NCI-H2171 treated with DMSO at 0.1 percent for 48 hours (cell line): ENCODE measurements at regions not wholly inside any gene's neighbourhood (a gene's known extent, or its start where the extent isn't known, plus 50 kb on each side); places are given as distances from the start of the nearest gene placed in this dataset.

Experiments
- DNase-seq: peaks from one replicate; lab custom pipeline; 2025; lab: John Stamatoyannopoulos, UW

DNA sequence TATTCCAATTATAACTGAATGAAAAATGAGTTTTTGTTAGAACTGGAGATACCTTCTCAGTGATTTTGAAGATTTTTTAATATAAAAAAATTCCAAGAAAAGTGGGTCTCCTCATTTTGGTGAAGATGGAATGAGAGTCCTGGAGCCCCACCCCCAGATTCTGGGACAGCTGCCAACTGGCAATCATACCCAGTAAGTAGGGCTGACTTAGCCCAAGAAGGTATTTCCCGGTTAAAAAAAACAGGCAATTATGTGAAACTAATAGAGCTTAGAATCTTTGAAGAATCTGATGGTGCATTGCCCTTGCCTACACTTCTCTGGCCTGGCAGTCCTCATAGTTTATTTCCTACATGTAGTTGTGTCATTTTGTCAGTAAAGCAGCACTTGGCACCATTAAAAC lies 52.8 kb upstream of the VWDE start:
- DNase-seq: peak; percentile 46

DNA sequence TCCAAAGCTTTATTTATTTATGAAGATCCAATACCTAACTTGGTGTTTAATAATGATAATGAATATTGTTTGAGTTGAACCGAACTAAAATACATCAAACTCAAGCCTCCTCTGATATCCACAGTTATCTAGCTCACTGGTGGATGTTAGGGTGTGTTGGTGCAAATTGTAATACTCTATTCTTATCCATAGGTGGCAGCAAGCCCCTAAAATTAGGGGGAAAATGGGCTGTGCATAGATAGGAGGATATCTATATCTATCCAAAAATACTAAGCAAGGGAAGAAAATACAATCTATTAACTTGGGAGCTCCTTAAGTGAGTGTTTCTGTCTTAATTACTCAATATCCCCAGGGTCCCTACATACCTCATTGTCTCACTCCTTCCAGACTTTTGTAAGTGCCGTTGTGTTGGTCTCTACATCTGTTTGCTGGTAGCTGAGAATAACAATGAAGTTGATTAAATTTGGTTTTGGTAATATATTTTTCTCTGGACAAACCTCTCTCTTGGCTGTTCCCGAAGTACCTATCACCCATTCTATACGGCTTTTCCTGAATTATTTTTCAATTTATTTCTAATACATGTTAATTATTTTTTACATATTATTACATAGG lies 55.0 kb upstream of the VWDE start:
- peak; percentile 69 for DNase-seq

DNA sequence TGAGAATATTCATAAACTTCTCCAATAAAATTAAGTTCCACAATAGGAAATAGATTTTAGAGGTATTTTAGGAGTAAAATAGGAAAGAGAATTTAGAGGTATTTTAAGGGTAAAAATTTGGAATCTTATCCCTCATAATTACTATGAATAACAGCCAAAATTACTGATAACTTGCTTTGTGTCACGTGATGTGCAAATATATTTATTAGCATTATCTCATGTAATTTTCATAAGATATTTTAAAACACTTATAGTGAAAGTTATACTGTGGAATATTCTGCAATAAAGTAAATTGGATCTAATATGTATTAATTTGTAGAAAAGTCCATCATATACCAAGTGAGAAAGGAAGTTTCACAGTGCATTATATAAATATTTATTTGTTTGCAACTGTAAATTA lies 64.2 kb upstream of the VWDE start:
- no peak for DNase-seq

DNA sequence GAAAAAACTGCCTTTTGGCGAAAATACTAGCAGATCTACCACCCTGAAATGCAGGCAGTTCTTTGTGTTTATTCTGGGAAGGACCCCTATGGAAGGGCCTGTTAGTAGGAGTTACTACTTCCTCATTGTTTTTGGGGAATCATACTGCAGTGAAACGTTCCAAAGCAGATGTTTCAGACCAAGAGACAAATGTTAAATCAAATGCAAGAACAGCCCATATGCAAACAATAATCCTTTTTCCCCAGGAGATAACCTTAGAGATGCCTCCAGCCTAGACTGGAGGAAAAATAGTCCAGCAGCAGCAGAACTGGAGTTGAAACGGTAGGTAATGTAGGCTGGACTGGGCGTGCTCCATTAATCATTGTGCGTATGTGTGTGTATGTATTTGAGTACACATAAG lies 65.9 kb upstream of the VWDE start:
- DNase-seq: no peak

DNA sequence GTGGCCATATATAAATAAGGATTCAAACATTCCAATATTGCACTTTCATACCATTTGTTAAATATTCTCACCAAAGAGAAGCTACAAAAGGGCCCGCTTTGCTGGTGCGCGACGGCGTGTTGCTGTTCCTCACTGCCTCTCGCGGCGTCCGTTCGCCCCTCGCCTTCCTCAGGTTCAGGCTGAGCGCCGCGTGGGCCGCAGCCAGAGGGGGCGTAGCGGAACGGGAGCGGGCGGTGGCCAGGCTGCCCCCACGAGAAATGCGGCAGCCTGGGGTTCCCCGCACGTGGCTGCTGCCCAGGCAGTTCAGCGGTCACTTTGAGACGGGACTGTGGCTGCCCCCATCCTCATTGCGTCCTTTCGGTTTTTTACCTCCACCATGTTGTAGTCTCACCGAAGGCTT lies 67.3 kb upstream of the VWDE start:
- DNase-seq: no peak

DNA sequence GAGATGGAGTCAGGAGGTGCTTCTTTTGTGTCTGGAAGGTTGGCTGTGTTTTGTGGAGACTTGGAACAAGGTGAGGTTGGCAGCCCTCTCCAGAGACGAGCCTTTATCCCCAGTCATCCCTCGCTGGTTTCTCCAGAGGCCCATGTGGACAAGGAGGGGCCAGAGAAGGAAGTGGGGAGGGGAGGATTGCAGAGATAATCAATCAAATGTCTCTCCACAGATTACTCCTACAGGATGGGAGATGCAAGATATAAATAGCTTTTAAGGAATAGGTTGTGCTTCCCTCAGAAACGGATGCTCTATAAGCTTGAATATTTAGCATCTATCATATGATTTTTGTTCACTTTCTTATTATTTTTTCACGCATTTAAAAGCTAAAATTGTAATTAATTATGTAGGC lies 70.4 kb upstream of the VWDE start:
- DNase-seq: no peak

DNA sequence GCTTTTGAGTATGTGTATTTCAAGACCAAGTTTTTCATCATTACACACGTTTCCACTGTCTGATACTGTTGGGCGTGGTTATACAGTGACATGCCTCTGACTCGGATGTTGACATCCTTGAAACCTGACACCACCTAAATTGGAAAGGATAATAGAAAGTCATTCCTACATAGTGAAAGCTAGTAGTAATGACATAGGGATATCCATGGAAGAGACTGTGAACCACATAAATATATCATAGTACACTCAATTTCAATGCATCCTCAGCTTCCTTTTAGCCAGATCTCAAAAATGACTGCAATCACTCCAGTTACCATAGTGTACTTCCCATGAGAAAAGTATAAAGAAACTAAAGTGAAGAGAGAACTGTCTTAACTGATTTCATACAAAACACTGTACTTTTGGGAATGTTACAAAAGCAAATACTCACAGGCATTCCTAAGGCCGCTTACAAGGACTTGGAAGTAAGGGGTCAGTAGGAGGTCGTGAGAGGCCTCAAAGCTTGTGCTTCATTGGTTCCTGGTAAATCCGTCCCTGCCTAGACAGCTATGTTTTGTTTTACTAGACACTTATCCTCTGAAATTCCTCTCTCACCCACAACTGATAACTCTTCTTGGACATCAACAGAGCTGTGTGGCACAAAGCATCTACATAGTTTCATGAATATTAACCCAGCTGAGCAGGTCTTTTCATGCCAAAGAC lies 71.8 kb upstream of the VWDE start:
- DNase-seq: peak; percentile 25

DNA sequence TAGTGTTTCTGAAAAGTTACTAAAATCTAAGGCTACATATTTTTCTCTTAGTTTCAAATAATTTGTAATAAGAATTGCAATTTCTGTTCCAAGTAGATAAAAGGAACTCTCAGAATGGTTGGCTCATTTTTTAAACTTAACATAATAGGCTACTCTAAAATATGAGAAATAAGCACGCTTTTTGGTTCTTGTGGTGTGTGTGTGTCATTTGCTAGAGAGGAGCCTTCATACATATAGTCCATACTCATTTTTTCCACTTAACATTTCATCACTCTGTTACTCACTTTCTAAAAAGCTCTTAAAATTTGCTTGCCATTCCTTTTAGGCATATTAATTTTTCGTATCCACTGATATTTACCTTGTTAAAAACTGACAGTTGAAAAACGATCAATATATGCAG lies 74.0 kb upstream of the VWDE start:
- DNase-seq: no peak

DNA sequence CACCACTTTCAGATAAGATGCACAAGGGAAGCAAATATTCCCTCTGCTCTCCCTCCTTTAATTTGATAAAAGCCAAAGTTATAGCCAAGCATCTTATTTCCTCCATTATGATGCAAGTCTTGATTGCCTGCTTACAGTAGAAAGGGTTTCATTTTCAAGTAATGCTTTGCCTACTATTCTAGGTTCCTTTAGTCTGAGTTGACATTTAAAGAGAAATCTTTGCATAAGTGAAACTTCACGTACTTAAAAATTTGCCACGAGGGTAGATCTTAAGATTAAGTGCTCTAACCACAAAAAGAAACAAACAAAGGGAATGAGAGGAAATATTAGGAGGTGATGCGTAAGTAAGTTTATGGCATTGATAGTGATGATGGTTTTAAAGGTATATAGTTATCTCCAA lies 78.1 kb upstream of the VWDE start:
- DNase-seq: no peak

DNA sequence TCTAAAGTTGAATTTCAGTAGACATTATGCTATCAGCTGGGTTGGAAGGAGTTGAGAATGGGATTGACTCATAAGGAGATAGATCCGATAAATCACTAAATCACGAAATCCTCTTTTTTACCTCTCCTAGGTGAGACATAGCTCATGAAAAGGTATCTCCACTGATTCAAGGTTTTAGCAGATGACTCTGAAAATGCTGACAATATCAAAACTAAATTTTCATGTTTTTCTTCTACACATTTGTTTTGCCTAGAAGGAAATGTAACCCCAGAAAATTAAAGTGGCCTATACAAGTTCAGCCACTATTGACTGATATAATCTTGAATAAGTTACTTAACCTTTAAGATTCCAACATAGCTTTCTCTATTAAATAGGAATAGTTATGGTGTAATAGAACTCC lies 82.2 kb upstream of the VWDE start:
- DNase-seq: no peak

DNA sequence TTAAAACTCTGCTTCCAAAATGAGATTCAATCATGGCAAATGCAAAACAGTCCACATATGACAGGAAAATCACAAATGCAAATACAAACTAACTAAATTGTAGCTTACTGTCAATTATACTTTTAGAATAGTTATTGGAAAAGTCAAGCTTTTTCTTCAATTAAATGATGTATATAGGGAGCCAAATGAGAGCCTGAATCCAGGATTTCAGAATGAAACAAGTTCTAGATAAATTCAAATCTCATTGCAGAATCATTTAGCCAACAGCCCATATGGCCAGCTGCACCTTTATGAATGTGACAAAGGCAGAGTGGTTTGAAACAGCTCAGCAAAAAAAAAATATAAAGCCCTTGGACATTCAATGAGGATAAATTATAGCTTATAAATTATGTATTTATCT lies 82.2 kb upstream of the SCIN start:
- DNase-seq: no peak

DNA sequence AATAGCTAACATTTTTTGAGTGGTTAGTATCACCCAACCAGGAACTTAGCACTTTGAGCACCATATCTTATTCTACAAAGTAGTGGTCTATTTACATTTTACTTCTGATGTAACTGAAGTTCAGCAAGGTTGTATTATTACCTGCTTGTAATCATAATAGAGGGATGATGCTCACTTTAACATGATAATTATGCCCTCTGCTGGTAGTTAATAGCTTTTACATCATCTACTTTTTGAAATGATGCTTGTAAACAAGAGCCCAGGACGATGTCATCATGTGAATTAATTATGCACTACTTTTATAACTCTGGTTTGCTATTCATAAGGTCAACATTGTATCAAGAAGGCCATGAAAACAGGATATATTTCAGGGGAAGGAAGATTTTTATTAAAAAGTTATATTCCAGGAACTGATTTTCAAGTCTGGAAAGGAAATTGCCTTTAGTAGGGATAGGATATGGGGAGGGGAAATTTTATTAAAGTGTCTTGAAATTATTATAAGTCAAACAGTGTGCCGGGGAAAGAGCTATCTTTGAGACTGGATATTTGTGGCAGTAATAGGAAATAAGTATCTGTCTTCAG lies 80.3 kb upstream of the SCIN start:
- peak; percentile 75 for DNase-seq

DNA sequence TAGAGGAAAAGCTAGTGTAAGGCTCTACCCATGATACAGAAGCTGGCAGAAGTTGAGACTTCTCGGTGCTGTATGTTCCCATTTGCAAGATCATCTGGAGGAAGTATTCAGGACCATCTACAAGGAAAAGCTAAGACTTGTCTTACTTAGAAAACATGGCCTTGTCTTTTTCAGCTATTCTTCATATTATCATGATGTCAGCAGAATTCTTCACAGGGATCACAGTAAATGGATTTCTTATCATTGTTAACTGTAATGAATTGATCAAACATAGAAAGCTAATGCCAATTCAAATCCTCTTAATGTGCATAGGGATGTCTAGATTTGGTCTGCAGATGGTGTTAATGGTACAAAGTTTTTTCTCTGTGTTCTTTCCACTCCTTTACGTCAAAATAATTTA lies 79.6 kb upstream of the SCIN start:
- no peak for DNase-seq

DNA sequence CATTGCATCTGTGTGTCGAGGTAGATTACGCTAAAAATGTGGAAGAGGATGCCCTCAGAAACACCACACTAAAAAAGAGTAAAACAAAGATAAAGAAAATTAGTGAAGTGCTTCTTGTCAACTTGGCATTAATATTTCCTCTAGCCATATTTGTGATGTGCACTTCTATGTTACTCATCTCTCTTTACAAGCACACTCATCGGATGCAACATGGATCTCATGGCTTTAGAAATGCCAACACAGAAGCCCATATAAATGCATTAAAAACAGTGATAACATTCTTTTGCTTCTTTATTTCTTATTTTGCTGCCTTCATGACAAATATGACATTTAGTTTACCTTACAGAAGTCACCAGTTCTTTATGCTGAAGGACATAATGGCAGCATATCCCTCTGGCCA lies 79.0 kb upstream of the SCIN start:
- DNase-seq: no peak

DNA sequence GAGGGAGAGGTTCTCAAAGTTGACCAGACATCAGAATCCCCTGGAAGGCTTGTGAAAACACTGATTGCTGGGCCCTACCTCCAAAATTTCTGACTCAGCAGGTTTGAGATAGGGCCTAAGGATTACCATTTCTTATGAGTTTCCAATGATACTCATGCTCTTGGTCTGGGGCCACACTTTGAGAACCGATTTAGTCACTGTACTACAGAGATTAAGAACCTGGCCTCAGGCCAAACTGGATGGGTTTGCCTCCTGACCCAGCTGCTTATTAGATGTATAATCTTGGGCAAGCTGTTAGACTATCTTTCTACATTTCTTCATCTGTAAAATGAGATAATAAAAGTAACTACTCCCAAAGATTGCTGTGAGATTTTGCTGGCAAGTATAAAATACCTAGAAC lies 77.1 kb upstream of the SCIN start:
- DNase-seq: no peak

DNA sequence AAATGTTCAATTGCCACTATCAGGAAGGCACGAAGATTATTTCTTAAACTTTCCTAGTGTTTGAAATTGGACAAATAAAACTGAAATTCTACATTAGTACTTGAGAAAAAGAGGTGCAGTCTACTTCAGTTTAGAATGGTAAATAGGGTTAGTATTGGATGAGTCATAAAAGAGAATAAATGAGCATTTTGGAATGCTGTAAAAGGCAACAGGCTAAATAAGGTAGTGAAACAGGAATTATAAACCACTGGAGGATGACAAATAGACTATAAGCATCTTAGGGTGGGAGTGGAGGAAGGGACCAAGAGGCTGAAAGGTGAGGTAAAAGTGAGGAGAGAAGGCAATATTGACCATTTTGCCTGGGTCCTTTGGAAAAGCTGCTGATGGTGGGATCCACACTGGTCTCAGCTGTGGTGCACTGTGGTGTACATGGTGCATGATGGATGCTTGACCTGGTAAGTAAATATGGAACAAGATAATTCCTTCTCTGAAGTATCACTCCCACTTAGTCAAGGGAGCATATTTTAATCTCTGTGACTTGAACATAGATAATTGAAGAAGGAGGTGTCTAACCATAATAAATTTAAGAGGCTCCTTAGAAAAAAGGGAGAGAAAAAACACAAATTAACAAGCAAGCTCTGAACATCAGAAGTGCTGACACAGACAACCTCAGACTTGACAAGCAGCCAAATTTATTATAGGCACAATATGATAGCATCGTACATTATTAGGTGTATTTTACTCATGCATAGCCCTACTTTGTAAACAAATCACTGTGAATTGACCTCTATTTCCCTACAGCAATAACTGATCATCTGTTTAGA lies 76.4 kb upstream of the SCIN start:
- no peak for DNase-seq

DNA sequence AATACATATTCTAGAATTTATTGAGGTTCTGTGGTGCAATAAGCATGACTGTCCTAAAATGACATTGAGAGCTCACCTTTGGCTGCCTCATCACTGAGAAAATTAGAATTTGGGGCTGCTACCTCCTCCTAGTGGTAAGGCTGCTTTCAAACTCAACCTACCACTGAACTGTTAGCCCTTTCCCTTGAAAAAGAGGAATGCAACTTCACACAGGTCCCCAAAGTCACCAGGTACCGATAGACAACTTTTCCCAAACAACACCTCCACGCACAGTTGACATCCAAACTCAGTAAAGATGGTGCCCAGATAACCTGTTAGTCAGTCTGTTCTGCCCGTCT lies 75.9 kb upstream of the SCIN start:
- DNase-seq: no peak

DNA sequence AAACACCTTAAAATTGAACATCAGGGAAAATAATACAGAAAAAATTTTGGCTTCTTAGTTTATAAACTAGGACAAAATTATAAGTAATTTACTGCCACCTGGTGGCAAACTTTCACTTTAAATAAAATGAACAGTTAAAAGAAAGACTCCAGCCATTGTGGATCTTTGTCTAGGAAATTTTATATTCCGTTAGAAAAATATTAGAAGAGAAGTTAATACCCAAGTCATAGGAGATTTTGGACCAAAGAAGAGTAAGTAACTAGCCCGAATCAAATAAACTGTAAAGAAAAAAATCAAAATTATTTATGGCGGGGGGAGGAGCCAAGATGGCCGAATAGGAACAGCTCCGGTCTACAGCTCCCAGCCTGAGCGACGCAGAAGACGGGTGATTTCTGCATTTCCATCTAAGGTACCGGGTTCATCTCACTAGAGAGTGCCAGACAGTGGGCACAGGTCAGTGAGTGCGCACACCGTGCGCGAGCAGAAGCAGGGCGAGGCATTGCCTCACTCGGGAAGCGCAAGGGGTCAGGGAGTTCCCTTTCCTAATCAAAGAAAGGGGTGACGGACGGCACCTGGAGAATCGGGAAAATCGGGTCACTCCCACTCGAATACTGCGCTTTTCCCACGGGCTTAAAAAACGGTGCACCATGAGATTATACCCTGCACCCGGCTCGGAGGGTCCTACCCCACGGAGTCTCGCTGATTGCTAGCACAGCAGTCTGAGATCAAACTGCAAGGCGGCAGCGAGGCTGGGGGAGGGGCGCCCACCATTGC lies 73.4 kb upstream of the SCIN start:
- peak; percentile 80 for DNase-seq

DNA sequence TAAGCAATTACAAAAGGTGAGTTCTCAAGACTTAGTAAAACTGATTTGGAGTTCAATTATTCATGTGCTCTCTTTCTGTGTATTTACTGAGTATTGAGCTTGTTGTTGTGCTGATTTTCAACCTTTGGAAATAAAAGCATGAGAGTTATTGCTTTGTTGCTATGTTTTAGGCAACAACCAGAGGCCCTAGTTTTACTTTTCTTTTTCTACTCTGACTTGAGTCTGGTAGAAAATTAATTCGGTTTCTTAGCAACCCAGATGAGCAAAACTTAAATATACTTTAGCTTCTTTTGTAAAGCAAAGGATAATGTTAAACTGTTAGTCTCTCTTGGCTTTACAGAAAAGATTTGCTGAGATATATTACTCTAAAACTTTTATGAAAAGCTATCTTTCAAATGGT lies 66.4 kb upstream of the SCIN start:
- no peak for DNase-seq

DNA sequence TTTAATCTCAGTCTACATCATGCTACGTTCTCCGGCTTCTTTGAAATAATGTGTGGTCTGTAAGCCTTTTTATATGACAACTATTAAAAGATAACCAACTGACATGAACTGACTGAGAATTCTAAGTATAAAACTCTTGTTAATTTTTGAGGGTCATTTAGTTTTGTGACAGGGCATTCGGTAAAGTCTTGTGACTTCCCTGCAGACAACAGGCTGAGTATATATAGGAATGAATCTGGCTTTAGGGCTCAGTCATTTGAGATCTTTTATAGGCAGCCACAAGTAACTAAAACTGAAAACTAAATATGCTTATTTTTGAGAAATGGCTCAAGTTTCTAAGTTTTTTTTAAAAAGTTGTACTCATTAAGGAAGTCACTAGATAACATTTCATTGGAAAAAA lies 62.5 kb upstream of the SCIN start:
- DNase-seq: no peak

DNA sequence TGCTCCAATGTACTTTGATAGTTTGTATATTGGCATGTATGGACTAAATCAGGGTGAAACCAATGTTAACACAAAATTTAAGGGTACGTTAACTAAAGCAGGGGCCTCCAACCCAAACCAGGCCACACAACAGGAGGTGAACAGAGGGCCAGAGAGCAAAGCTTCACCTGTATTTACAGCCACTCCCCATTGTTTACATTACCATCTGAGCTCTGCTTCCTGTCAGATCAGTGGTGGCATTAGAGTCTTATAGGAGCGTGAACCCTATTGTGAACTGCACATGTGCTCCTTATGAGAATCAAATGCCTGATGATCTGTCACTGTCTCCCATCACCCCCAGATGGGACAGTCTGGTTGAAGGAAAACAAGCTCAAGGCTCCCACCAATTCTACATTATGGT lies 62.0 kb upstream of the SCIN start:
- no peak for DNase-seq

DNA sequence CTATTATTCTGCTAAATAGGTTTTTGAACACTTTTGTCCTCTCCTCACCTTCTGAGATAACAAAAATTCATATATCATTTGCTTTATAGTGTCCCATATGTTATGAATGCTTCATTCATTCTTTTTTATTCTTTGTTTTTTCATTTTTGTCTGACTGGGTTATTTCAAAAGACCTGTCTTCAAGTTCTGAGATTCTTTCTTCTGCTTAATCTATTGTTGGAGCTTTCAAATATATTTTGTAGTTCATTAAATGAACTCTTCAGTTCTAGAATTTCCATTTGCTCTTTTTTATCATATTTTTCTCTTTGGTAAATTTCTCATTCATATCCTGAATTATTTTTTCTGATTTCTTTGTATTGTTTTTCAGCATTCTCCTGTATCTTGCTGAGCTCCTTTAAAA lies 53.1 kb upstream of the SCIN start:
- no peak for DNase-seq
